A549 (cell line): ENCODE measurements at regions not wholly inside any gene's neighbourhood (a gene's known extent, or its start where the extent isn't known, plus 50 kb on each side); places are given as distances from the start of the nearest gene placed in this dataset.

ENCODE experiments used
- ATAC-seq, 2 experiments: fragments of 200-7000 bp in 1 of 2; fragments of >200 bp in 1 of 2; cut with Nextera tagmentation in 1 of 2; cut with Tn5 transposase in 1 of 2; 3 replicates each; pipeline versions ENCODE4 v1.8.0 to v1.9.1; 2018 to 2020; ENCODE audit warnings: mild to moderate bottlenecking in 1 of 2, moderate library complexity in 1 of 2
- CTCF ChIA-PET: fragments of 300-600 bp; sonication (Branson Sonifier 250); formaldehyde crosslinking; extraction: SDS; loops from one replicate; lab custom pipeline; 2021; ENCODE audit warnings: antibody characterized with exemption, inconsistent platforms; lab: Yijun Ruan, JAX
- POLR2A ChIA-PET: fragments of 350-600 bp; formaldehyde crosslinking; extraction: SDS; loops from one replicate; lab custom pipeline; 2021; ENCODE audit warnings: antibody characterized with exemption, inconsistent platforms; lab: Yijun Ruan, JAX
- DNase-seq, 2 experiments: peaks; one replicate each; pipeline versions ENCODE4 v3.0.0 to v3.0.0-alpha.2; 2011 to 2016; ENCODE audit warnings: low read depth in 1 of 2, low spot score in 1 of 2
- FAIRE-seq: peaks from 2 replicates; lab custom pipeline; 2011; peaks lifted over from hg19 to GRCh38; lab: Jason Lieb, UNC
- H3K27ac ChIP-seq, 2 experiments: fragments of >200 bp; sonication (Bioruptor Twin); formaldehyde crosslinking; 3 replicates each; pipeline ENCODE4 v1.5.1; 2016 to 2017
- H3K4me1 ChIP-seq: fragments of >200 bp; sonication (Bioruptor Twin); formaldehyde crosslinking; 3 replicates; pipeline ENCODE4 v1.6.1; 2016
- H3K4me2 ChIP-seq: fragments of >200 bp; sonication (Bioruptor Twin); formaldehyde crosslinking; 3 replicates; pipeline ENCODE4 v1.6.1; 2016
- H3K4me3 ChIP-seq: fragments of >200 bp; sonication (Bioruptor Twin); formaldehyde crosslinking; 3 replicates; pipeline ENCODE4 v1.5.1; 2016
- H3K9me3 ChIP-seq: fragments of >200 bp; sonication (Bioruptor Twin); formaldehyde crosslinking; 3 replicates; pipeline ENCODE4 v1.6.1; 2016
- CBX2 ChIP-seq: fragments of 200-600 bp; sonication (generic); IDR thresholded peaks from 2 replicates; pipeline ENCODE4 v1.6.1; 2016; ENCODE audit warnings: low read depth, mild to moderate bottlenecking, borderline replicate concordance
- CHD2 ChIP-seq: fragments of 150-350 bp; IDR thresholded peaks from 2 replicates; pipeline ENCODE4 v1.6.1; 2014; ENCODE audit warnings: low read length; ENCODE audit not compliant: partially characterized antibody
- CTCF ChIP-seq: fragments of >200 bp; sonication (Bioruptor Twin); formaldehyde crosslinking; IDR thresholded peaks from 3 replicates; pipeline ENCODE4 v1.5.1; 2016
- EHMT2 ChIP-seq: fragments of 200-600 bp; sonication (generic); IDR thresholded peaks from 2 replicates; pipeline ENCODE4 v1.6.1; 2016; ENCODE audit warnings: antibody characterized with exemption, low read depth, mild to moderate bottlenecking, moderate library complexity
- EP300 ChIP-seq, 2 experiments: fragments of >200 bp; sonication (Bioruptor Twin); formaldehyde crosslinking; IDR thresholded peaks; 2 replicates in 1 of 2; 3 replicates in 1 of 2; pipeline ENCODE4 v1.6.1; 2016 to 2017
- FOSB ChIP-seq: fragments of 250-450 bp; sonication (Bioruptor Pico); IDR thresholded peaks from 2 replicates; pipeline ENCODE4 v1.5.0; 2020; ENCODE audit warnings: mild to moderate bottlenecking, moderate library complexity
- FOXS1 ChIP-seq: fragments of 250-450 bp; sonication (Bioruptor Pico); IDR thresholded peaks from 2 replicates; pipeline ENCODE4 v1.5.0; 2020; ENCODE audit warnings: mild to moderate bottlenecking, moderate library complexity
- GATA3 ChIP-seq: IDR thresholded peaks from 2 replicates; pipeline ENCODE4 v1.6.1; 2012; ENCODE audit warnings: borderline replicate concordance
- HDAC2 ChIP-seq: fragments of 200-600 bp; sonication (generic); IDR thresholded peaks from 2 replicates; pipeline ENCODE4 v1.6.1; 2016
- HOXA7 ChIP-seq: fragments of 250-450 bp; sonication (Bioruptor Pico); IDR thresholded peaks from 2 replicates; pipeline ENCODE4 v1.5.0; 2020; ENCODE audit warnings: mild to moderate bottlenecking, moderate library complexity
- HOXB5 ChIP-seq: fragments of 250-450 bp; sonication (Bioruptor Pico); IDR thresholded peaks from 2 replicates; pipeline ENCODE4 v1.5.0; 2020; ENCODE audit warnings: mild to moderate bottlenecking, moderate library complexity
- JUNB ChIP-seq: fragments of >200 bp; sonication (Bioruptor Twin); formaldehyde crosslinking; IDR thresholded peaks from 2 replicates; pipeline ENCODE4 v1.6.1; 2016
- KDM5A ChIP-seq: fragments of 200-600 bp; sonication (generic); IDR thresholded peaks from 2 replicates; pipeline ENCODE4 v1.6.1; 2016; ENCODE audit warnings: antibody characterized with exemption, mild to moderate bottlenecking
- MAFK ChIP-seq: fragments of 450-650 bp; IDR thresholded peaks from 2 replicates; pipeline ENCODE4 v1.6.1; 2014; ENCODE audit not compliant: partially characterized antibody
- MAX ChIP-seq: IDR thresholded peaks from 2 replicates; pipeline ENCODE4 v1.6.1; 2012
- MAZ ChIP-seq: fragments of 150-350 bp; IDR thresholded peaks from 2 replicates; pipeline ENCODE4 v1.6.1; 2014; ENCODE audit warnings: antibody characterized with exemption, low read depth, low read length, borderline replicate concordance
- MYC ChIP-seq: IDR thresholded peaks from 2 replicates; pipeline ENCODE4 v1.6.1; 2012; ENCODE audit warnings: mild to moderate bottlenecking, inconsistent platforms, low read length, improper control_type of control experiment, borderline replicate concordance
- NPAS2 ChIP-seq: fragments of 250-450 bp; sonication (Bioruptor Pico); IDR thresholded peaks from 2 replicates; pipeline ENCODE4 v1.8.0; 2022; ENCODE audit warnings: mild to moderate bottlenecking, moderate library complexity, borderline replicate concordance
- NR3C1 ChIP-seq: fragments of >200 bp; sonication (Bioruptor Twin); formaldehyde crosslinking; IDR thresholded peaks from 3 replicates; pipeline ENCODE4 v1.6.1; 2017
- PHF8 ChIP-seq: fragments of 200-600 bp; sonication (generic); IDR thresholded peaks from 2 replicates; pipeline ENCODE4 v1.6.1; 2016; ENCODE audit warnings: low read depth, mild to moderate bottlenecking, antibody characterized with exemption, moderate library complexity, borderline replicate concordance
- POLR2A ChIP-seq: IDR thresholded peaks from 2 replicates; pipeline ENCODE4 v1.6.1; 2012; ENCODE audit warnings: mild to moderate bottlenecking, low read length
- RAD21 ChIP-seq, 2 experiments: fragments of >200 bp in 1 of 2; sonication (Bioruptor Twin) in 1 of 2; formaldehyde crosslinking in 1 of 2; IDR thresholded peaks in 1 of 2; conservative IDR thresholded peaks in 1 of 2; 2 replicates in 1 of 2; 3 replicates in 1 of 2; pipeline ENCODE4 v1.6.1; 2012 to 2018; ENCODE audit warnings: inconsistent platforms in 1 of 2
- RARB ChIP-seq: fragments of 250-450 bp; sonication (Bioruptor Pico); IDR thresholded peaks from 2 replicates; pipeline ENCODE4 v1.8.0; 2021; ENCODE audit warnings: mild to moderate bottlenecking, moderate library complexity
- RCOR1 ChIP-seq: fragments of 150-350 bp; IDR thresholded peaks from 2 replicates; pipeline ENCODE4 v1.6.1; 2014; ENCODE audit warnings: antibody characterized with exemption, low read length, low read depth
- SREBF2 ChIP-seq: fragments of 450-650 bp; IDR thresholded peaks from 2 replicates; pipeline ENCODE4 v1.6.1; 2014; ENCODE audit warnings: mild to moderate bottlenecking, moderate library complexity
- USF2 ChIP-seq: fragments of 450-650 bp; IDR thresholded peaks from 2 replicates; pipeline ENCODE4 v1.6.1; 2014; ENCODE audit warnings: antibody characterized with exemption
- ZFP36 ChIP-seq: fragments of 450-650 bp; IDR thresholded peaks from 2 replicates; pipeline ENCODE4 v1.6.1; 2014; ENCODE audit warnings: borderline replicate concordance; ENCODE audit not compliant: partially characterized antibody
- ZNF302 ChIP-seq: fragments of 250-450 bp; sonication (Bioruptor Pico); IDR thresholded peaks from 2 replicates; pipeline ENCODE4 v1.9.0; 2021; ENCODE audit warnings: inconsistent platforms, mild to moderate bottlenecking, moderate library complexity
- WGBS: methylation state at CpG from one replicate; pipeline ENCODE4 v1.1.6; 2017; ENCODE audit errors: missing lambda C conversion rate; 5-methylcytosine and 5-hydroxymethylcytosine counted together
- TF ChIP-seq, protein P1 (sequence below): fragments of >200 bp; sonication (Bioruptor Twin); formaldehyde crosslinking; IDR thresholded peaks from 2 replicates; pipeline ENCODE4 v1.6.1; 2016
- TF ChIP-seq, protein P2 (sequence below): fragments of 250-450 bp; sonication (Bioruptor Pico); IDR thresholded peaks from 2 replicates; pipeline ENCODE4 v1.5.0; 2021; ENCODE audit warnings: mild to moderate bottlenecking, moderate library complexity, borderline replicate concordance

- no peak for ATAC-seq
Measured at GRCh38 chr1:76759171-76759860, 108.0 kb upstream of the ST6GALNAC5 start.

DNA sequence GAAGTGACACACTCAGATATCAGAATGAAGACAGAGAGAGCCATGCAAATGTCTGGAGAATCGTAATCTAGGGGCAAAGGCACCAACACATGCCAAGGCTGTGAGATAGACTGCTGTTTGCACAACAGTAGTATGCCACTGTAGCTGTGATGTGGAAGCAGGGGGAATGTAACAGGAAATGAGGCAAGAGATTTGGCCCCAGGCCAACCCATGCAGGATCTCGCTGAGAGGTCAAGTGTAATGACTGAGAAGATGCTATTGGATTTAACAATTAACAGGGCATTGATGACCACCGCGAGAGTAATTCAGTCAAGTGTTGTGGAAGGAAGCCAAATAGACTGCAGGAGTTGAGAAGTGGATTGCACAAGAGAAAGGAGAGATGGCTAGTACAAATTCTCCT is 107.3 kb upstream of the ST6GALNAC5 start:
- no peaks in the 10 kb centered on the region for H3K9me3 ChIP-seq
- H3K4me2 ChIP-seq, result no peak overlapping the region
- ATAC-seq, result no peak
- WGBS, result 0% methylated on average over 4 of the region's 4 CpGs
- H3K4me3 ChIP-seq, result no peak overlapping the region
- ChIA-PET CTCF (no interaction called here), POLR2A (no interaction called here)
- H3K4me1 ChIP-seq, result no peaks in the 10 kb centered on the region
- TF ChIP-seq HOXB5 (CRISPR knock-in tag), result no peak
- TF ChIP-seq MAX, result no peak
- no peak for TF ChIP-seq POLR2A
- no peak for TF ChIP-seq USF2
- TF ChIP-seq JUNB, result no peak
- TF ChIP-seq RARB, result no peak
- TF ChIP-seq RCOR1, result no peak
- TF ChIP-seq ZNF302 (CRISPR knock-in tag), result no peak
- TF ChIP-seq CBX2, result no peak
- no peak for TF ChIP-seq HDAC2
- no peak for TF ChIP-seq RAD21 (conservative IDR thresholded peaks at IDR 0.05 in 1 of 2, IDR thresholded peaks at IDR 0.05 in 1 of 2)
- TF ChIP-seq FOSB, result no peak
- TF ChIP-seq ZFP36, result no peak
- TF ChIP-seq MAZ, result no peak
- TF ChIP-seq FOXS1 (CRISPR knock-in tag), result no peak
- TF ChIP-seq CTCF, result no peak
- no peak for TF ChIP-seq SREBF2
- no peak for TF ChIP-seq HOXA7 (CRISPR knock-in tag)
- TF ChIP-seq NR3C1, result no peak
- no peak for TF ChIP-seq MAFK
- DNase-seq, result no peak
- no peak overlapping the region for H3K27ac ChIP-seq
- no peak for FAIRE-seq

More at GRCh38 chr1:76759171-76759860, 108.0 kb upstream of the ST6GALNAC5 start:
- CTCF ChIA-PET, result no interaction called here
- H3K27ac ChIP-seq, result no peak overlapping the region
- H3K4me1 ChIP-seq, result no peaks in the 10 kb centered on the region
- H3K4me2 ChIP-seq, result no peak overlapping the region
- POLR2A ChIA-PET, result no interaction called here
- FAIRE-seq (no peak), DNase-seq (no peak)
- no peak for TF ChIP-seq RCOR1
- TF ChIP-seq, protein P1, sequence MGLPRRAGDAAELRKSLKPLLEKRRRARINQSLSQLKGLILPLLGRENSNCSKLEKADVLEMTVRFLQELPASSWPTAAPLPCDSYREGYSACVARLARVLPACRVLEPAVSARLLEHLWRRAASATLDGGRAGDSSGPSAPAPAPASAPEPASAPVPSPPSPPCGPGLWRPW, result no peak
- no peak for TF ChIP-seq POLR2A
- no peak for TF ChIP-seq EHMT2
- TF ChIP-seq GATA3, result no peak
- TF ChIP-seq MAZ, result no peak
- TF ChIP-seq PHF8, result no peak
- TF ChIP-seq EP300 (IDR thresholded peaks at IDR 0.05), result no peak
- TF ChIP-seq NPAS2 (CRISPR knock-in tag), result no peak
- TF ChIP-seq CHD2, result no peak
- no peak for TF ChIP-seq ZFP36
- no peak for TF ChIP-seq HOXA7 (CRISPR knock-in tag)
- no peak for TF ChIP-seq KDM5A
- TF ChIP-seq, protein P2, sequence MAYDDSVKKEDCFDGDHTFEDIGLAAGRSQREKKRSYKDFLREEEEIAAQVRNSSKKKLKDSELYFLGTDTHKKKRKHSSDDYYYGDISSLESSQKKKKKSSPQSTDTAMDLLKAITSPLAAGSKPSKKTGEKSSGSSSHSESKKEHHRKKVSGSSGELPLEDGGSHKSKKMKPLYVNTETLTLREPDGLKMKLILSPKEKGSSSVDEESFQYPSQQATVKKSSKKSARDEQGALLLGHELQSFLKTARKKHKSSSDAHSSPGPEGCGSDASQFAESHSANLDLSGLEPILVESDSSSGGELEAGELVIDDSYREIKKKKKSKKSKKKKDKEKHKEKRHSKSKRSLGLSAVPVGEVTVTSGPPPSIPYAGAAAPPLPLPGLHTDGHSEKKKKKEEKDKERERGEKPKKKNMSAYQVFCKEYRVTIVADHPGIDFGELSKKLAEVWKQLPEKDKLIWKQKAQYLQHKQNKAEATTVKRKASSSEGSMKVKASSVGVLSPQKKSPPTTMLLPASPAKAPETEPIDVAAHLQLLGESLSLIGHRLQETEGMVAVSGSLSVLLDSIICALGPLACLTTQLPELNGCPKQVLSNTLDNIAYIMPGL (CRISPR knock-in tag), result no peak
- no peak for TF ChIP-seq MYC
- TF ChIP-seq CTCF, result no peak
- TF ChIP-seq JUNB, result no peak
- H3K9me3 ChIP-seq, result no peaks in the 10 kb centered on the region
- H3K4me3 ChIP-seq, result no peak overlapping the region
- WGBS, result 28% methylated on average over 5 of the region's 5 CpGs
